Adrenal gland (tissue), 9 donors: ENCODE measurements at regions not wholly inside any gene's neighbourhood (a gene's known extent, or its start where the extent isn't known, plus 50 kb on each side); places are given as distances from the start of the nearest gene placed in this dataset.

Source experiments
- DNase-seq, 7 donors: peaks; one replicate each; pipeline ENCODE4 v3.0.0-alpha.2; 2019 to 2020
- H3K27ac ChIP-seq, 5 donors: fragments of 200-600 bp; sonication (generic) in 4 of 5; 1 replicate in 3 of 5; 2 replicates in 2 of 5; pipeline versions ENCODE4 v1.5.1 to v1.8.0; 2016 to 2020; ENCODE audit warnings: mild to moderate bottlenecking in 1 of 5
- H3K27me3 ChIP-seq: fragments of 200-600 bp; 2 replicates; pipeline ENCODE4 v1.8.0; 2021
- H3K36me3 ChIP-seq, 2 donors: fragments of 200-600 bp; replicated peaks in 1 of 2; 1 replicate in 1 of 2; 2 replicates in 1 of 2; pipeline versions ENCODE4 v1.5.1 to v1.8.0; 2018 to 2022
- H3K4me1 ChIP-seq, 2 donors: fragments of 200-600 bp; replicated peaks in 1 of 2; 1 replicate in 1 of 2; 2 replicates in 1 of 2; pipeline versions ENCODE4 v1.5.1 to v1.8.0; 2018 to 2021
- H3K4me3 ChIP-seq, 4 donors: fragments of 200-600 bp; sonication (generic) in 3 of 4; one replicate each; pipeline ENCODE4 v1.5.1; 2016 to 2018
- H3K9me3 ChIP-seq, 3 donors: fragments of 200-600 bp; sonication (generic) in 1 of 3; replicated peaks in 1 of 3; 1 replicate in 2 of 3; 2 replicates in 1 of 3; pipeline versions ENCODE4 v1.5.1 to v1.8.0; 2016 to 2021
- CTCF ChIP-seq, 6 experiments: fragments of 450-650 bp in 4 of 6; fragments of 200-600 bp in 2 of 6; sonication (generic) in 1 of 6; IDR thresholded peaks; 1 replicate in 5 of 6; 2 replicates in 1 of 6; pipeline versions ENCODE4 v1.5.1 to v1.8.0; 2016 to 2021; ENCODE audit warnings: antibody characterized with exemption in 6 of 6, mild to moderate bottlenecking in 2 of 6, moderate library complexity in 1 of 6
- POLR2A ChIP-seq, 2 donors: fragments of 450-650 bp; IDR thresholded peaks; one replicate each; pipeline ENCODE4 v1.6.1; 2017; ENCODE audit warnings: antibody characterized with exemption in 2 of 2, mild to moderate bottlenecking in 2 of 2, moderate library complexity in 1 of 2
- WGBS, 4 donors: extraction: QIAGEN DNeasy Blood & Tissue Kit in 2 of 4; methylation state at CpG; one replicate each; pipeline versions ENCODE4 v1.1.5 to v1.1.7; 2013 to 2017; 5-methylcytosine and 5-hydroxymethylcytosine counted together
- intact Hi-C, 2 donors: fragments of 100-400 bp; cut with DNase I; formaldehyde crosslinking; loops; one replicate each; pipeline versions ENCODE4 v1.14.1 to v1.15.0; 2022 to 2023
- donor health status: healthy with polysubstance abuse.
- donor health status: Bipolar disorder and iron deficiency.
- donor health status: DM: yes; HTN: yes; CAD: no.
- donor health status: DM: no; HTN: no; CAD: no.
- donor health status: DM: no; HTN: no; CAD: no.

- 10 to 20% (median 17%) methylated on average over 3 of the region's 3 CpGs for WGBS, 4 donors
- intact Hi-C loops: no loop called here
- no peaks in the 10 kb centered on the region for H3K36me3 ChIP-seq
Measured at GRCh38 chr10:61612450-61612849, 50.3 kb upstream of the CABCOCO1 start.

GRCh38 chr10:61612009-61612408 lies 50.7 kb upstream of the CABCOCO1 start:
- WGBS, 4 donors: 16 to 18% (median 17%) methylated on average over 2 of the region's 2 CpGs
- Histone ChIP-seq H3K4me3 (no peak overlapping the region), H3K4me1 (peaks cover 4 to 10% of the 10 kb centered on the region in 2 donors), H3K9me3 (no peaks in the 10 kb centered on the region), H3K36me3 (no peaks in the 10 kb centered on the region), H3K27ac (no peak overlapping the region), H3K27me3 (no peaks in the 10 kb centered on the region)
- DNase-seq: peak in 6 of 7 donors; percentile 26 to 60 (median 44)
- intact Hi-C loops: no loop called here
- no peak for TF ChIP-seq CTCF (IDR thresholded peaks at IDR 0.05)
- no peak for TF ChIP-seq POLR2A (IDR thresholded peaks at IDR 0.05)

More at GRCh38 chr10:61612450-61612849, 50.3 kb upstream of the CABCOCO1 start:
- TF ChIP-seq CTCF (IDR thresholded peaks at IDR 0.05) (no peak), POLR2A (IDR thresholded peaks at IDR 0.05) (no peak)
- H3K4me3 ChIP-seq: no peak overlapping the region
- H3K27me3 ChIP-seq: no peaks in the 10 kb centered on the region
- H3K27ac ChIP-seq: no peak overlapping the region
- H3K4me1 ChIP-seq: peaks cover 4 to 10% of the 10 kb centered on the region in 2 donors
- H3K9me3 ChIP-seq: no peaks in the 10 kb centered on the region
- DNase-seq: peak in 2 of 7 donors; percentile 9 to 34

- peaks cover 4 to 10% of the 10 kb centered on the region in 2 donors for H3K4me1 ChIP-seq
- no peak overlapping the region for H3K4me3 ChIP-seq
- 90 to 92% (median 92%) methylated on average over 1 of the region's 1 CpG for WGBS, 4 donors
- no peaks in the 10 kb centered on the region for H3K36me3 ChIP-seq
- DNase-seq: no peak
- H3K27me3 ChIP-seq: no peaks in the 10 kb centered on the region
- no peaks in the 10 kb centered on the region for H3K9me3 ChIP-seq
- no peak overlapping the region for H3K27ac ChIP-seq
- no peak for TF ChIP-seq POLR2A (IDR thresholded peaks at IDR 0.05)
- TF ChIP-seq CTCF (IDR thresholded peaks at IDR 0.05): no peak
- intact Hi-C loops: no loop called here
Measured at GRCh38 chr10:61609701-61610100, 53.0 kb upstream of the CABCOCO1 start.

- no peaks in the 10 kb centered on the region for H3K36me3 ChIP-seq
- TF ChIP-seq POLR2A (IDR thresholded peaks at IDR 0.05) (no peak), CTCF (IDR thresholded peaks at IDR 0.05) (no peak)
- H3K9me3 ChIP-seq: no peaks in the 10 kb centered on the region
- peaks cover 4 to 10% of the 10 kb centered on the region in 2 donors for H3K4me1 ChIP-seq
- no peak for DNase-seq
- intact Hi-C loops: no loop called here
- no peaks in the 10 kb centered on the region for H3K27me3 ChIP-seq
- no peak overlapping the region for H3K4me3 ChIP-seq
- H3K27ac ChIP-seq: no peak overlapping the region
- WGBS, 4 donors: 81 to 84% (median 82%) methylated on average over 8 of the region's 8 CpGs
Measured at GRCh38 chr10:61608255-61609033, 54.3 kb upstream of the CABCOCO1 start.
